ENCODE measurements at regions not wholly inside any gene's neighbourhood (a gene's known extent, or its start where the extent isn't known, plus 50 kb on each side); places are given as distances from the start of the nearest gene placed in this dataset.

GRCh38 chr11:127275774-127276173 is 275.2 kb upstream of the KIRREL3 start:
- DNase-seq (ENCODE audit: low read depth), result no peak
- H3K4me3 ChIP-seq (ENCODE audit: low read depth, low read length), result no peak overlapping the region
- TF ChIP-seq CTCF (IDR thresholded peaks at IDR 0.05; ENCODE audit: insufficient read depth, low read length), result no peak

- TF ChIP-seq CTCF (IDR thresholded peaks at IDR 0.05; ENCODE audit: insufficient read depth, low read length), result no peak
- DNase-seq (ENCODE audit: low read depth), result no peak
Observed at GRCh38 chr11:127274328-127274676, 273.7 kb upstream of the KIRREL3 start.

GRCh38 chr11:127273593-127274327 is 273.2 kb upstream of the KIRREL3 start:
- no peak overlapping the region for H3K4me3 ChIP-seq (ENCODE audit: low read depth, low read length)
- DNase-seq (ENCODE audit: low read depth), result no peak
- no peak for TF ChIP-seq CTCF (IDR thresholded peaks at IDR 0.05; ENCODE audit: insufficient read depth, low read length)

More at GRCh38 chr11:127274328-127274676, 273.7 kb upstream of the KIRREL3 start:
- H3K4me3 ChIP-seq (ENCODE audit: low read depth, low read length), result no peak overlapping the region

DNA sequence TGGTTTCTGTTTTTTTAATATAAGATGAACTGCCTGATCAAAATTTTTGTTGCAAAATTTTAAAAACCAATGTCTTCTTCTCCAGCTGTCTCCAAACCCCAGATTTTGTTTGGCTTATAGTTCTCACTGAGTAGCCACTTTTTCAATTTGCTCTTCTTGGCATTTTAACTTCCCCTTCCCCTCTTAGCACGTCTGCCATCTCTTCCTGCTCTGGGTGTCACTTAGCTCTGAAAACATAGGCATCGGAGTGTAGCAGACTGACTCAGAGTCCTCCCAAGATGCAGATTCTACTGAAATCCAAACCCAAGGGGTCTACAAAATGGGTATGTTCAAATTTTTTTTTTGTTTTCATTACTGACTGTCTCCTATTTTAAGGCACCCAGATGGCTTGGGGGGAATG is 270.3 kb upstream of the KIRREL3 start:
- DNase-seq (ENCODE audit: low read depth), result no peak
- no peak for TF ChIP-seq CTCF (IDR thresholded peaks at IDR 0.05; ENCODE audit: insufficient read depth, low read length)
- H3K4me3 ChIP-seq (ENCODE audit: low read depth, low read length), result no peak overlapping the region

GRCh38 chr11:127269911-127270310 is 269.3 kb upstream of the KIRREL3 start:
- H3K4me3 ChIP-seq (ENCODE audit: low read depth, low read length), result no peak overlapping the region
- no peak for DNase-seq (ENCODE audit: low read depth)
- TF ChIP-seq CTCF (IDR thresholded peaks at IDR 0.05; ENCODE audit: insufficient read depth, low read length), result no peak

GRCh38 chr11:127268932-127269331 is 268.4 kb upstream of the KIRREL3 start:
- no peak for DNase-seq (ENCODE audit: low read depth)
- H3K4me3 ChIP-seq (ENCODE audit: low read depth, low read length), result no peak overlapping the region
- TF ChIP-seq CTCF (IDR thresholded peaks at IDR 0.05; ENCODE audit: insufficient read depth, low read length), result no peak

DNA sequence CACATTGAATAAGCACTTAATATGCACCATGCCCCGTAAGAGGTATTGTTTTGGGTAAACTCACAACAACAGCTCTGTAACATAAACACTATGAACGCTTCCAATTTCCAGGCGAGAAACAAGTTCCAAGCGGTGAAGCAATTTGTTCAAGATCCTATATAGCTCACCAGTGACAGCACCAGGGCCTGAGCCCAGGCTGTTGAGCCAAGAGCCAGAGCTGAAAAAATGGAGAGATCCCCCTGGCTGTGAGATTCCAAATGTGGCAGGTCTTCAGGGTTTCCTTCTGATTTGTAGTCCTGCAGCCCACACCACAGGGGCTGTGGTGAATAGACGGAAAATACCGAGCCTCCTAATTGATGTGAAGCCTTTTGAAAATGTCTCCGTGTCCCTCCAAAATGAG is 268.0 kb upstream of the KIRREL3 start:
- TF ChIP-seq CTCF (IDR thresholded peaks at IDR 0.05; ENCODE audit: insufficient read depth, low read length), result no peak
- DNase-seq (ENCODE audit: low read depth), result no peak

More for the DNA sequence above, 268.0 kb upstream of the KIRREL3 start:
- H3K4me3 ChIP-seq (ENCODE audit: low read depth, low read length), result no peak overlapping the region

All from fibroblast of the aortic adventitia (primary cell).